IgD-negative memory B cell (primary cell): ENCODE measurements at regions not wholly inside any gene's neighbourhood (a gene's known extent, or its start where the extent isn't known, plus 50 kb on each side); places are given as distances from the start of the nearest gene placed in this dataset.
"Not testable (repeated sequence)": the region's sequence is repeated elsewhere in the genome, so short reads cannot be mapped to it uniquely, and the experiment has no call there.

ENCODE experiments used
- H3K27ac Mint-ChIP-seq, 3 donors: one replicate each; pipeline ENCODE4 v1.8.0; 2020 to 2022; ENCODE audit warnings: mild to moderate bottlenecking in 3 of 3, mixed read lengths in 3 of 3, moderate library complexity in 1 of 3
- H3K27me3 Mint-ChIP-seq: one replicate; pipeline ENCODE4 v1.8.0; 2021; ENCODE audit warnings: mixed read lengths
- H3K36me3 Mint-ChIP-seq: one replicate; pipeline ENCODE4 v1.8.0; 2020; ENCODE audit warnings: mild to moderate bottlenecking, mixed read lengths
- H3K4me1 Mint-ChIP-seq, 3 donors: one replicate each; pipeline ENCODE4 v1.8.0; 2020 to 2022; ENCODE audit warnings: mixed read lengths in 3 of 3, mild to moderate bottlenecking in 1 of 3
- H3K4me3 Mint-ChIP-seq, 4 donors: one replicate each; pipeline ENCODE4 v1.8.0; 2020 to 2022; ENCODE audit warnings: mild to moderate bottlenecking in 4 of 4, mixed read lengths in 4 of 4, moderate library complexity in 3 of 4
- H3K9me3 Mint-ChIP-seq, 3 donors: one replicate each; pipeline ENCODE4 v1.8.0; 2020 to 2021; ENCODE audit warnings: mixed read lengths in 3 of 3, mild to moderate bottlenecking in 1 of 3

GRCh38 chr3:186464424-186465093 lies 79.6 kb downstream of the CRYGS start:
- Mint-ChIP-seq H3K9me3 (no peaks in the 10 kb centered on the region), H3K4me3 (no peak overlapping the region), H3K27me3 (no peaks in the 10 kb centered on the region), H3K4me1 (peaks cover 0 to 2% (median under 1%) of the 10 kb centered on the region in 3 donors), H3K36me3 (peaks cover 2% of the 10 kb centered on the region), H3K27ac (no peak overlapping the region)

- peaks cover 1% of the 10 kb centered on the region for H3K36me3 Mint-ChIP-seq
Observed at GRCh38 chr3:186461141-186461540, 83.0 kb downstream of the CRYGS start.

GRCh38 chr3:186459108-186459467 lies 85.1 kb downstream of the CRYGS start:
- H3K36me3 Mint-ChIP-seq = peaks cover 1% of the 10 kb centered on the region
- no peak overlapping the region for H3K27ac Mint-ChIP-seq
- H3K4me3 Mint-ChIP-seq = no peak overlapping the region
- no peaks in the 10 kb centered on the region for H3K9me3 Mint-ChIP-seq
- H3K27me3 Mint-ChIP-seq = peaks cover 2% of the 10 kb centered on the region
- H3K4me1 Mint-ChIP-seq = peaks cover 0 to 3% (median 0%) of the 10 kb centered on the region in 3 donors

More at GRCh38 chr3:186461141-186461540, 83.0 kb downstream of the CRYGS start:
- Mint-ChIP-seq H3K4me1 (no peaks in the 10 kb centered on the region), H3K4me3 (no peak overlapping the region), H3K27me3 (no peaks in the 10 kb centered on the region), H3K9me3 (no peaks in the 10 kb centered on the region), H3K27ac (no peak overlapping the region)

- H3K4me3 Mint-ChIP-seq = no peak overlapping the region
- H3K27me3 Mint-ChIP-seq = peaks cover 2% of the 10 kb centered on the region
- peaks cover 2% of the 10 kb centered on the region for H3K36me3 Mint-ChIP-seq
- H3K27ac Mint-ChIP-seq = no peak overlapping the region
- peaks cover 0 to 3% (median 0%) of the 10 kb centered on the region in 3 donors for H3K4me1 Mint-ChIP-seq
- no peaks in the 10 kb centered on the region for H3K9me3 Mint-ChIP-seq
Observed at GRCh38 chr3:186458306-186459107, 85.7 kb downstream of the CRYGS start.

GRCh38 chr3:186457236-186457635 lies 86.9 kb downstream of the CRYGS start:
- no peak overlapping the region for H3K27ac Mint-ChIP-seq
- peaks cover 2% of the 10 kb centered on the region for H3K27me3 Mint-ChIP-seq
- peaks cover 4% of the 10 kb centered on the region for H3K36me3 Mint-ChIP-seq
- H3K4me1 Mint-ChIP-seq = peaks cover 0 to 3% (median 0%) of the 10 kb centered on the region in 3 donors
- no peaks in the 10 kb centered on the region for H3K9me3 Mint-ChIP-seq
- H3K4me3 Mint-ChIP-seq = no peak overlapping the region

- peaks cover 0 to 3% (median 0%) of the 10 kb centered on the region in 3 donors for H3K4me1 Mint-ChIP-seq
- no peak overlapping the region for H3K27ac Mint-ChIP-seq
- H3K9me3 Mint-ChIP-seq = no peaks in the 10 kb centered on the region
- H3K4me3 Mint-ChIP-seq = no peak overlapping the region
- peaks cover 4% of the 10 kb centered on the region for H3K36me3 Mint-ChIP-seq
- H3K27me3 Mint-ChIP-seq = peaks cover 2% of the 10 kb centered on the region
Observed at GRCh38 chr3:186456731-186457191, 87.4 kb downstream of the CRYGS start.

- H3K9me3 Mint-ChIP-seq = no peaks in the 10 kb centered on the region
- peaks cover 3% of the 10 kb centered on the region for H3K36me3 Mint-ChIP-seq
- H3K4me1 Mint-ChIP-seq = peaks cover 0 to 3% (median 0%) of the 10 kb centered on the region in 3 donors
- no peak overlapping the region for H3K27ac Mint-ChIP-seq
- no peak overlapping the region for H3K4me3 Mint-ChIP-seq
- peaks cover 4% of the 10 kb centered on the region for H3K27me3 Mint-ChIP-seq
Observed at GRCh38 chr3:186454881-186455703, 89.1 kb downstream of the CRYGS start.

GRCh38 chr3:186453531-186453930 lies 90.6 kb downstream of the CRYGS start:
- Mint-ChIP-seq H3K9me3 (no peaks in the 10 kb centered on the region), H3K36me3 (peaks cover 3% of the 10 kb centered on the region), H3K4me1 (peaks cover 0 to 3% (median 0%) of the 10 kb centered on the region in 3 donors), H3K27me3 (peaks cover 4% of the 10 kb centered on the region), H3K4me3 (no peak overlapping the region), H3K27ac (peak overlapping the region in 1 of 3 donors; percentile 68)

GRCh38 chr3:186452517-186452916 lies 90.5 kb upstream of the DGKG start:
- H3K4me3 Mint-ChIP-seq = no peak overlapping the region
- peaks cover 0 to 3% (median 0%) of the 10 kb centered on the region in 3 donors for H3K4me1 Mint-ChIP-seq
- H3K27me3 Mint-ChIP-seq = peaks cover 4% of the 10 kb centered on the region
- H3K36me3 Mint-ChIP-seq = peaks cover 3% of the 10 kb centered on the region
- no peak overlapping the region for H3K27ac Mint-ChIP-seq
- H3K9me3 Mint-ChIP-seq = no peaks in the 10 kb centered on the region

- Mint-ChIP-seq H3K27me3 (peaks cover 4% of the 10 kb centered on the region), H3K4me1 (peaks cover 0 to 3% (median 0%) of the 10 kb centered on the region in 3 donors), H3K36me3 (peaks cover 3% of the 10 kb centered on the region), H3K9me3 (no peaks in the 10 kb centered on the region), H3K4me3 (no peak overlapping the region), H3K27ac (no peak overlapping the region)
Observed at GRCh38 chr3:186451371-186451770, 89.3 kb upstream of the DGKG start.

- no peaks in the 10 kb centered on the region for H3K4me1 Mint-ChIP-seq
- no peak overlapping the region for H3K4me3 Mint-ChIP-seq
- no peaks in the 10 kb centered on the region for H3K9me3 Mint-ChIP-seq
- H3K36me3 Mint-ChIP-seq = no peaks in the 10 kb centered on the region
- no peak overlapping the region for H3K27ac Mint-ChIP-seq
- H3K27me3 Mint-ChIP-seq = no peaks in the 10 kb centered on the region
Observed at GRCh38 chr3:186444974-186445373, 82.9 kb upstream of the DGKG start.

- Mint-ChIP-seq H3K36me3 (no peaks in the 10 kb centered on the region), H3K27ac (no peak overlapping the region), H3K4me3 (no peak overlapping the region), H3K4me1 (no peaks in the 10 kb centered on the region), H3K27me3 (no peaks in the 10 kb centered on the region), H3K9me3 (no peaks in the 10 kb centered on the region)
Observed at GRCh38 chr3:186444288-186444687, 82.3 kb upstream of the DGKG start.

- H3K36me3 Mint-ChIP-seq, H3K9me3 Mint-ChIP-seq, H3K27me3 Mint-ChIP-seq, H3K4me3 Mint-ChIP-seq, H3K4me1 Mint-ChIP-seq, H3K27ac Mint-ChIP-seq: not testable (repeated sequence)
Observed at GRCh38 chr3:186442979-186443378, 80.9 kb upstream of the DGKG start.

GRCh38 chr3:186442162-186442561 lies 80.1 kb upstream of the DGKG start:
- Mint-ChIP-seq H3K27me3 (no peaks in the 10 kb centered on the region), H3K36me3 (no peaks in the 10 kb centered on the region), H3K9me3 (no peaks in the 10 kb centered on the region), H3K4me3 (no peak overlapping the region), H3K27ac (no peak overlapping the region), H3K4me1 (no peaks in the 10 kb centered on the region)

GRCh38 chr3:186440891-186441290 lies 78.9 kb upstream of the DGKG start:
- no peaks in the 10 kb centered on the region for H3K27me3 Mint-ChIP-seq
- no peaks in the 10 kb centered on the region for H3K36me3 Mint-ChIP-seq
- no peak overlapping the region for H3K27ac Mint-ChIP-seq
- H3K9me3 Mint-ChIP-seq = no peaks in the 10 kb centered on the region
- H3K4me1 Mint-ChIP-seq = no peaks in the 10 kb centered on the region
- H3K4me3 Mint-ChIP-seq = no peak overlapping the region
